Vagina (tissue), 2 donors: ENCODE measurements at regions not wholly inside any gene's neighbourhood (a gene's known extent, or its start where the extent isn't known, plus 50 kb on each side); places are given as distances from the start of the nearest gene placed in this dataset.
A peak's percentile ranks its signal among the peaks of the same experiment; 100 is the strongest.

Experiments used
- DNase-seq, 2 donors: peaks; one replicate each; pipeline ENCODE4 v3.0.0-alpha.2; 2017; ENCODE audit errors: extremely low spot score in 2 of 2
- H3K27ac ChIP-seq: fragments of 200-600 bp; sonication (generic); one replicate; pipeline ENCODE4 v1.5.1; 2019
- H3K27me3 ChIP-seq: fragments of 200-600 bp; sonication (generic); one replicate; pipeline ENCODE4 v1.5.1; 2019
- H3K36me3 ChIP-seq, 2 donors: fragments of 200-600 bp; sonication (generic); one replicate each; pipeline ENCODE4 v1.5.1; 2017 to 2019
- H3K4me1 ChIP-seq: fragments of 200-600 bp; sonication (generic); one replicate; pipeline ENCODE4 v1.5.1; 2019
- H3K4me3 ChIP-seq, 2 donors: fragments of 200-600 bp; sonication (generic); 1 replicate in 1 of 2; 2 replicates in 1 of 2; pipeline ENCODE4 v1.5.1; 2016 to 2019
- H3K9me3 ChIP-seq: fragments of 200-600 bp; sonication (generic); one replicate; pipeline ENCODE4 v1.5.1; 2019
- POLR2A ChIP-seq, 2 donors: fragments of 450-650 bp; IDR thresholded peaks; one replicate each; pipeline ENCODE4 v1.6.1; 2017; ENCODE audit warnings: antibody characterized with exemption in 2 of 2, mild to moderate bottlenecking in 2 of 2, moderate library complexity in 2 of 2
- POLR2AphosphoS5 ChIP-seq, 2 donors: sonication (generic); formaldehyde crosslinking; IDR thresholded peaks; one replicate each; pipeline ENCODE4 v1.9.0; 2017; ENCODE audit warnings: antibody characterized with exemption in 2 of 2, mild to moderate bottlenecking in 2 of 2, low read depth in 1 of 2; ENCODE audit not compliant: insufficient read depth in 1 of 2
- intact Hi-C: fragments of 100-400 bp; cut with DNase I; formaldehyde crosslinking; loops from one replicate; pipeline ENCODE4 v1.15.1; 2023
- TF ChIP-seq, protein P1 (sequence below), 3 experiments: fragments of 450-650 bp in 2 of 3; fragments of 200-600 bp in 1 of 3; sonication (generic) in 1 of 3; IDR thresholded peaks; one replicate each; pipeline ENCODE4 v1.5.1; 2017 to 2019; ENCODE audit warnings: antibody characterized with exemption in 3 of 3, mild to moderate bottlenecking in 2 of 3, moderate library complexity in 2 of 3

DNA sequence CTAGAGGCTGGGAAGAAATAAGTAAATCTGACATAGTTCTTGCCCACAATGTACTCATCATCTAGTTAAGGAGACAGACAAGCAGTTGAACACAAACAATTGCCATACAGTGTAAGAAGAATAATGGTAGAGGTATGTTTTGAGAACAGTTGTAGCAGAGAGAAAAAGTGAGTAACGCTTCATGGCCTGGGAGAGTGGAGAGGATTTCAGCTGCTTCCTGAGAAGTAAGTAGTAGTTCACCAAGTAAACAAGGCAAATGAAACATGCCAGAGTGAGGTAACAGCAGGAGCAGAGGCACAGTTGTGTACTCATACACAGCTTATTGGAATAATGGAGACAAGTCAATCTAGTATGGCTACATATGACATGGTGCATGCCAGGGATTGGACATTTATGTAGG lies 53.6 kb upstream of the RAP2C start:
- Histone ChIP-seq H3K36me3 (no peaks in the 10 kb centered on the region), H3K4me3 (no peak overlapping the region), H3K27me3 (no peaks in the 10 kb centered on the region), H3K27ac (peak overlapping the region; percentile 52), H3K4me1 (no peaks in the 10 kb centered on the region), H3K9me3 (no peaks in the 10 kb centered on the region)
- TF ChIP-seq POLR2AphosphoS5 (IDR thresholded peaks at IDR 0.05; ENCODE audit: insufficient read depth in 1 of 2, low read depth in 1 of 2) (no peak), POLR2A (IDR thresholded peaks at IDR 0.05) (no peak)
- TF ChIP-seq, protein P1, sequence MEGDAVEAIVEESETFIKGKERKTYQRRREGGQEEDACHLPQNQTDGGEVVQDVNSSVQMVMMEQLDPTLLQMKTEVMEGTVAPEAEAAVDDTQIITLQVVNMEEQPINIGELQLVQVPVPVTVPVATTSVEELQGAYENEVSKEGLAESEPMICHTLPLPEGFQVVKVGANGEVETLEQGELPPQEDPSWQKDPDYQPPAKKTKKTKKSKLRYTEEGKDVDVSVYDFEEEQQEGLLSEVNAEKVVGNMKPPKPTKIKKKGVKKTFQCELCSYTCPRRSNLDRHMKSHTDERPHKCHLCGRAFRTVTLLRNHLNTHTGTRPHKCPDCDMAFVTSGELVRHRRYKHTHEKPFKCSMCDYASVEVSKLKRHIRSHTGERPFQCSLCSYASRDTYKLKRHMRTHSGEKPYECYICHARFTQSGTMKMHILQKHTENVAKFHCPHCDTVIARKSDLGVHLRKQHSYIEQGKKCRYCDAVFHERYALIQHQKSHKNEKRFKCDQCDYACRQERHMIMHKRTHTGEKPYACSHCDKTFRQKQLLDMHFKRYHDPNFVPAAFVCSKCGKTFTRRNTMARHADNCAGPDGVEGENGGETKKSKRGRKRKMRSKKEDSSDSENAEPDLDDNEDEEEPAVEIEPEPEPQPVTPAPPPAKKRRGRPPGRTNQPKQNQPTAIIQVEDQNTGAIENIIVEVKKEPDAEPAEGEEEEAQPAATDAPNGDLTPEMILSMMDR (IDR thresholded peaks at IDR 0.05): no peak
- intact Hi-C loops: no loop called here
- DNase-seq: no peak

DNA sequence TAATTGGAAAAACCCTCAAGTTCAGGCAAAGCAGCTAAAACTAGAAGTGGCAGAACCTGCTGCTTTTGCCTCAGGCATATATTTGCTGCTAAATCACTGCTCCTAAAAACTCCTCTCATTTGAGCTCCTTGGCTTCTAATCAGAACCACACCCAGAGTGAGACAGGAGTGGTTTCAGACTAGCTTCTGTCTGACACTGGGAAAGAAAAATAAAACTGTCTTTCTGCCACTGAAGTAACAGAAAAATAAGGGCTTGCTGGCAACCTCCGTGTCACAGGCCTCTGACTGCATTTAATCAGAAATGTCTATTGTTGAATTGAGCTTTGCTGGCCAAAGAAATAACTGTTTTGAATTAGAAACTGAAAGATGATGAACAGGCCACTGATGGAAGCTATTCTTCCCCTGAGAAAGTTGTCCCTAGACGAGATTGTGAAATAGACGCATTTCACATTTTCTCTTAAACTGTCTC lies 52.1 kb upstream of the RAP2C start:
- intact Hi-C loops: no loop called here
- Histone ChIP-seq H3K4me3 (no peak overlapping the region), H3K27me3 (no peaks in the 10 kb centered on the region), H3K4me1 (no peaks in the 10 kb centered on the region), H3K36me3 (no peaks in the 10 kb centered on the region), H3K27ac (peak overlapping the region; percentile 71), H3K9me3 (no peaks in the 10 kb centered on the region)
- no peak for DNase-seq
- no peak for TF ChIP-seq POLR2A (IDR thresholded peaks at IDR 0.05)
- TF ChIP-seq, protein P1 (IDR thresholded peaks at IDR 0.05): no peak
- TF ChIP-seq POLR2AphosphoS5 (IDR thresholded peaks at IDR 0.05; ENCODE audit: insufficient read depth in 1 of 2, low read depth in 1 of 2): no peak

DNA sequence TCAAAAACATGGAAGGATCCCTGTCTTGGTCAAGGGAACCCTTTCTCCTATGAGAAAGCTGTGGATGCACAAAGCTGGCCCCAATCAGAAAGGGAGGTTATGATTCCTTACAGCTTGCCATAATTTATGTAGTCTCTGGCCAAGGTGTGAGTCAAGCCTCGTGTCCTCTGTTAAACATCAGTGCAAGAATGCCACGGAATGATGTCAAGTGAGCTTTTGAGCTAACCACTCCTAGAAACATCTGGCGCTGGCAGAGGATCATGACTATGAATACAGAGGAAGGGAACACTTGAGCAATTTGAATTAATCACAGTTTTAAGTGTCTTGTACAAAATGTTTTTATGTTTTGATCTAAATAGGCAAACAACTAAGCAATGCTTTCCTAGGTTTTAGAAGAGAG lies 51.5 kb upstream of the RAP2C start:
- DNase-seq: peak in 1 of 2 donors; percentile 93
- no peaks in the 10 kb centered on the region for H3K27me3 ChIP-seq
- H3K9me3 ChIP-seq: no peaks in the 10 kb centered on the region
- no peaks in the 10 kb centered on the region for H3K4me1 ChIP-seq
- TF ChIP-seq POLR2A (IDR thresholded peaks at IDR 0.05): no peak
- peak; percentile 12 to 69 for TF ChIP-seq POLR2AphosphoS5 (IDR thresholded peaks at IDR 0.05; ENCODE audit: insufficient read depth in 1 of 2, low read depth in 1 of 2)
- no peak overlapping the region for H3K4me3 ChIP-seq
- intact Hi-C loops: no loop called here
- no peaks in the 10 kb centered on the region for H3K36me3 ChIP-seq
- H3K27ac ChIP-seq: peak overlapping the region; percentile 71

DNA sequence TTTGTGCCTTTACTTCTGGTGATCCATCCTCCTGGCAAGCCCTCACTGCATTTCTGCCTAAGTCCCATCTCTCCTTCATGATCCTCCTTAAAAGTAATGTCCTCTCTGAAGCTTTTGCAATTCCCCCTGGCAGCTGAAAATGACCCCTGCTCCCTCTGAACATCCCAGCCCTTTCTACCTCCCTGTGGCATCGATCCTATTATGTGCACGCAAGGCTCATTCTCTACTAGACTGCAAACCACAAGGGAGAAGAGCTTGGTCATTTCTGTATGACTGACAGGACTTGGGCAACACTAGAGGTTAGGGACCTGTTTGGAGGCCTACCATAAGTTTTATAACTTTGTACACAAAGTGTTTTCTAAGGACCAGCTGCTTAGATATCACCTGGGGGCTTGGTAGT lies 50.8 kb upstream of the RAP2C start:
- Histone ChIP-seq H3K27ac (no peak overlapping the region), H3K9me3 (no peaks in the 10 kb centered on the region), H3K4me1 (no peaks in the 10 kb centered on the region), H3K4me3 (no peak overlapping the region), H3K27me3 (no peaks in the 10 kb centered on the region), H3K36me3 (no peaks in the 10 kb centered on the region)
- TF ChIP-seq, protein P1 (IDR thresholded peaks at IDR 0.05): no peak
- TF ChIP-seq POLR2A (IDR thresholded peaks at IDR 0.05) (no peak), POLR2AphosphoS5 (IDR thresholded peaks at IDR 0.05; ENCODE audit: insufficient read depth in 1 of 2, low read depth in 1 of 2) (no peak)
- intact Hi-C loops: no loop called here
- no peak for DNase-seq
